GM10266 (cell line): ENCODE measurements at regions not wholly inside any gene's neighbourhood (a gene's known extent, or its start where the extent isn't known, plus 50 kb on each side); places are given as distances from the start of the nearest gene placed in this dataset.
"Not testable (repeated sequence)": the region's sequence is repeated elsewhere in the genome, so short reads cannot be mapped to it uniquely, and the experiment has no call there.

Experiments
- DNase-seq: peaks from one replicate; pipeline ENCODE4 v3.0.0; 2012; ENCODE audit errors: extremely low spot score
- CTCF ChIP-seq: IDR thresholded peaks from 2 replicates; pipeline ENCODE4 v1.5.1; 2012; ENCODE audit warnings: mild to moderate bottlenecking, low read depth; ENCODE audit not compliant: control insufficient read depth, insufficient read depth; ENCODE audit errors: missing control alignments

DNA sequence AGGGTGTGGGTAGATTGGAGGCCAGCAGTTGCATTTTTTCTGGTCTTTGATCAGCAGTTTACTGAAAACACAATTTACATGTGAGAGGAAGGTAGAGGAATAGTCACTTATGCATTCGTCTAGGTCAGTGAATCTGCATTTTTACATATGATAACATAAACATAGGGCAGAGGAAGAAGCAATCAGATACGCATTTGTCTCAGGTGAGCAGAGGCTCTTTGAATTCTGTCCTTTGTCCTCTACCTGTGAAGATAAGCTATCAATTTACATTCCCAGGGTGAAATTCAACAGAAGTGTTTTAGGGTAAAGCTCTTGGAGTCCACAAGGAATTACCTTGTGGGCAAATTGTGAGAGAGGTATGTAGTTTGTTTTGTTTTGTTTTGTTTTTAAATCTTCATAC lies 306.5 kb downstream of the MAGEB5 start:
- TF ChIP-seq CTCF: no peak
- DNase-seq: no peak

GRCh38 chrX:26511589-26512363 lies 295.8 kb downstream of the MAGEB5 start:
- no peak for TF ChIP-seq CTCF
- no peak for DNase-seq

GRCh38 chrX:26470941-26471340 lies 255.0 kb downstream of the MAGEB5 start:
- DNase-seq: no peak
- TF ChIP-seq CTCF: no peak

DNA sequence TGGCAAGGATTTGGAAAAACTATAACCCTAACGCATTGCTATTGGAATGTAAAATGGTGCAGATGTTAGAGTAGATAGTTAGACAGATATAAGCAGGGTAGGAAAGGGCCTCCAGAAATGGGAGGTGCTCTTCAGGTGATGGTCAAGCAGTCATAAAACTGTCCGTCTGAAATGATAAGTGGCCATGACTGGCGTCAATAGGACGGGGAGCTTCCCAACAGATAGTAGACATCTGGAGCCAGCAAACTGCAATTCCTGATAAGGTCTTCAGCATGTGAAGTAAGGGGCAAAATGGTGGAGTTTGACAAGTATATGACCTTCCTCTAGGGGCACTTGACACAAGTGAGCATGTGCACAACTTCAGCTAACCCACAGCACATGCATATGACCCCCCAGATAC lies 250.4 kb downstream of the MAGEB5 start:
- TF ChIP-seq CTCF: no peak
- DNase-seq: no peak

- TF ChIP-seq CTCF: no peak
- no peak for DNase-seq
These were observed 229.3 kb downstream of the MAGEB5 start for GRCh38 chrX:26445288-26445687.

DNA sequence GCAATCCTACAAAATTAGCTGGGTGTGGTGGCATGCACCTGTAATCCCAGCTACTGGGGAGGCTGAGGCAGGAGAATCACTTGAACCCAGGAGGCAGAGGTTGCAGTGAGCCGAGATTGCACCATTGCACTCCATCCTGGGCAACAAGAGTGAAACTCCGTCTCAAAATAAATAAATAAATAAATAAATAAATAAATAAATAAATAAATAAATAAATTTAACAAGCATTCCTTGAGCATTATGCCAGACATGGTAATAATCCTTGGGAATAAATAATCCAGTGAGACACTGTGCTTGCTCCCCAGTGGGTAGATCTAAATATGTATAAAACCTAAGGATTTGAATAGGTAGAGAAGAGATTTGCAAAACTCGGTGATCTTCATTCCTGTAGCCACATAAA lies 228.4 kb downstream of the MAGEB5 start:
- DNase-seq: not testable (repeated sequence)

- TF ChIP-seq CTCF: no peak
- no peak for DNase-seq
These were observed 226.4 kb downstream of the MAGEB5 start for GRCh38 chrX:26442340-26442739.

- TF ChIP-seq CTCF: no peak
- no peak for DNase-seq
These were observed 198.6 kb downstream of the MAGEB5 start for GRCh38 chrX:26414534-26414933.
